Neural progenitor cell (in vitro differentiated cells): ENCODE measurements at regions not wholly inside any gene's neighbourhood (a gene's known extent, or its start where the extent isn't known, plus 50 kb on each side); places are given as distances from the start of the nearest gene placed in this dataset.
A peak's percentile ranks its signal among the peaks of the same experiment; 100 is the strongest.

Experiments
- DNase-seq: peaks from one replicate; pipeline ENCODE4 v3.0.0-alpha.2; 2016; ENCODE audit warnings: low spot score
- H2AFZ ChIP-seq: fragments of 200-600 bp; sonication (generic); replicated peaks from 2 replicates; pipeline ENCODE4 v1.6.1; 2016; ENCODE audit warnings: antibody characterized with exemption
- H3F3A ChIP-seq: fragments of 200-600 bp; sonication (generic); 2 replicates; pipeline ENCODE4 v1.6.1; 2016; ENCODE audit warnings: antibody characterized with exemption, low read depth
- H3K27ac ChIP-seq: fragments of 200-600 bp; sonication (generic); 2 replicates; pipeline ENCODE4 v1.5.1; 2016; ENCODE audit warnings: mild to moderate bottlenecking
- H3K27me3 ChIP-seq: fragments of 200-600 bp; sonication (generic); 2 replicates; pipeline ENCODE4 v1.6.1; 2016; ENCODE audit warnings: mild to moderate bottlenecking, moderate library complexity
- H3K36me3 ChIP-seq: fragments of 200-600 bp; sonication (generic); 2 replicates; pipeline ENCODE4 v1.5.1; 2016
- H3K4me1 ChIP-seq: fragments of 200-600 bp; sonication (generic); 2 replicates; pipeline ENCODE4 v1.6.1; 2016; ENCODE audit warnings: mixed run types
- H3K4me2 ChIP-seq: fragments of 200-600 bp; sonication (generic); 2 replicates; pipeline ENCODE4 v1.6.1; 2016
- H3K4me3 ChIP-seq: fragments of 200-600 bp; sonication (generic); 2 replicates; pipeline ENCODE4 v1.5.1; 2016
- H3K79me2 ChIP-seq: fragments of 200-600 bp; sonication (generic); 2 replicates; pipeline ENCODE4 v1.6.1; 2016; ENCODE audit warnings: low read depth
- H3K9ac ChIP-seq: fragments of 200-600 bp; sonication (generic); 2 replicates; pipeline ENCODE4 v1.6.1; 2016
- H3K9me3 ChIP-seq: fragments of 200-600 bp; sonication (generic); 2 replicates; pipeline ENCODE4 v1.5.1; 2016; ENCODE audit warnings: low read depth
- H4K20me1 ChIP-seq: fragments of 200-600 bp; sonication (generic); 2 replicates; pipeline ENCODE4 v1.6.1; 2016; ENCODE audit warnings: low read depth
- H3K27ac Mint-ChIP-seq: 3 replicates; pipeline ENCODE4 v1.8.0; 2021; ENCODE audit warnings: mixed read lengths
- H3K27me3 Mint-ChIP-seq: 2 replicates; pipeline ENCODE4 v1.8.0; 2022; ENCODE audit warnings: low read depth, mild to moderate bottlenecking, inconsistent platforms, moderate library complexity, mixed read lengths; ENCODE audit not compliant: insufficient read depth
- H3K36me3 Mint-ChIP-seq: 3 replicates; pipeline ENCODE4 v1.8.0; 2021; ENCODE audit warnings: mixed read lengths
- H3K4me1 Mint-ChIP-seq: 3 replicates; pipeline ENCODE4 v1.8.0; 2021; ENCODE audit warnings: mixed read lengths
- H3K4me3 Mint-ChIP-seq: 3 replicates; pipeline ENCODE4 v1.8.0; 2021; ENCODE audit warnings: mild to moderate bottlenecking, moderate library complexity, mixed read lengths
- H3K9me3 Mint-ChIP-seq: 3 replicates; pipeline ENCODE4 v1.8.0; 2020; ENCODE audit warnings: mixed read lengths
- CTCF ChIP-seq: fragments of 200-600 bp; sonication (generic); IDR thresholded peaks from 2 replicates; pipeline ENCODE4 v1.5.1; 2017; ENCODE audit warnings: antibody characterized with exemption, mild to moderate bottlenecking
- EZH2 ChIP-seq: fragments of 200-600 bp; sonication (generic); IDR thresholded peaks from 2 replicates; pipeline ENCODE4 v1.6.1; 2017; ENCODE audit warnings: antibody characterized with exemption, mild to moderate bottlenecking, moderate library complexity
- EZH2phosphoT487 ChIP-seq: fragments of 200-600 bp; sonication (generic); IDR thresholded peaks from 2 replicates; pipeline ENCODE4 v1.6.1; 2017; ENCODE audit warnings: antibody characterized with exemption

- Histone ChIP-seq H3F3A (no peaks in the 10 kb centered on the region), H3K4me2 (no peak overlapping the region), H3K4me3 (no peak overlapping the region), H3K27me3 (peaks cover 18% of the 10 kb centered on the region), H3K36me3 (no peaks in the 10 kb centered on the region), H3K79me2 (no peaks in the 10 kb centered on the region), H3K27ac (no peak overlapping the region), H3K4me1 (no peaks in the 10 kb centered on the region), H3K9me3 (no peaks in the 10 kb centered on the region), H4K20me1 (no peaks in the 10 kb centered on the region), H3K9ac (no peak overlapping the region), H2AFZ (no peak overlapping the region)
- H3K27me3 Mint-ChIP-seq, result peaks cover 13% of the 10 kb centered on the region
- H3K4me3 Mint-ChIP-seq, result no peak overlapping the region
- H3K36me3 Mint-ChIP-seq, result no peaks in the 10 kb centered on the region
- H3K4me1 Mint-ChIP-seq, result peaks cover 19% of the 10 kb centered on the region
- no peaks in the 10 kb centered on the region for H3K9me3 Mint-ChIP-seq
- no peak for DNase-seq
- no peak overlapping the region for H3K27ac Mint-ChIP-seq
- TF ChIP-seq EZH2 (no peak), CTCF (no peak), EZH2phosphoT487 (no peak)
Observed at GRCh38 chr5:1661311-1661710, 137.6 kb upstream of the LPCAT1 start.

DNA sequence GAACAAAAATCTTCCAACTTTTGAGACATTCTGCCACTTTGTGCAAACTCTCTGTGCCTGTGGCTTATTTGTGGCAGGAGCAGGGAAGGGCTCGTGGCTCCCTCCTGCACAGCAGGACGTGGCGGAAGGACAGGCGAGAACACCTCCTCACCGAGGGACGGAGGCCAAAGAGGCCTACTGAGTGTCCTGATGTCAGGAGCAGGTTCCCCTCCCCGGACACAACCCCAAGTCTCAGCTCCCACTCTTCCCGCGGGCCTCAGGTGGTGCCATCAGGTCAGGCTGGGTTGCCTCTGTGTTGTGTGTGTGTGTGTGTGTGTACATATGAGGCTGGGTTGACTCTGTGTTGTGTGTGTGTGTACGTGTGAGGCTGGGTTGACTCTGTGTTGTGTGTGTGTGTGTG lies 136.8 kb upstream of the LPCAT1 start:
- Histone ChIP-seq H3K27me3 (peaks cover 18% of the 10 kb centered on the region), H3K9me3 (no peaks in the 10 kb centered on the region), H3K9ac (no peak overlapping the region), H4K20me1 (no peaks in the 10 kb centered on the region), H3K27ac (no peak overlapping the region), H3K36me3 (no peaks in the 10 kb centered on the region), H2AFZ (no peak overlapping the region), H3K4me3 (no peak overlapping the region), H3K4me2 (no peak overlapping the region), H3K79me2 (no peaks in the 10 kb centered on the region), H3F3A (no peaks in the 10 kb centered on the region), H3K4me1 (no peaks in the 10 kb centered on the region)
- Mint-ChIP-seq H3K9me3 (no peaks in the 10 kb centered on the region), H3K27ac (peak overlapping the region; percentile 18), H3K4me3 (no peak overlapping the region), H3K36me3 (no peaks in the 10 kb centered on the region), H3K4me1 (peaks cover 19% of the 10 kb centered on the region), H3K27me3 (peaks cover 9% of the 10 kb centered on the region)
- DNase-seq, result no peak
- TF ChIP-seq EZH2 (no peak), CTCF (no peak), EZH2phosphoT487 (no peak)

GRCh38 chr5:1660001-1660400 lies 136.2 kb upstream of the LPCAT1 start:
- Mint-ChIP-seq H3K36me3 (no peaks in the 10 kb centered on the region), H3K9me3 (no peaks in the 10 kb centered on the region), H3K27me3 (peaks cover 8% of the 10 kb centered on the region), H3K4me1 (peaks cover 19% of the 10 kb centered on the region), H3K27ac (no peak overlapping the region), H3K4me3 (no peak overlapping the region)
- TF ChIP-seq EZH2phosphoT487, result no peak
- TF ChIP-seq EZH2, result no peak
- no peak for TF ChIP-seq CTCF
- H3K9ac ChIP-seq, result no peak overlapping the region
- DNase-seq, result no peak
- H4K20me1 ChIP-seq, result no peaks in the 10 kb centered on the region
- H3K4me1 ChIP-seq, result no peaks in the 10 kb centered on the region
- no peaks in the 10 kb centered on the region for H3K36me3 ChIP-seq
- no peak overlapping the region for H3K27ac ChIP-seq
- no peaks in the 10 kb centered on the region for H3K79me2 ChIP-seq
- no peaks in the 10 kb centered on the region for H3F3A ChIP-seq
- H3K4me3 ChIP-seq, result no peak overlapping the region
- H2AFZ ChIP-seq, result no peak overlapping the region
- peaks cover 18% of the 10 kb centered on the region for H3K27me3 ChIP-seq
- H3K9me3 ChIP-seq, result no peaks in the 10 kb centered on the region
- H3K4me2 ChIP-seq, result no peak overlapping the region
